K562 (cell line): ENCODE measurements at regions not wholly inside any gene's neighbourhood (a gene's known extent, or its start where the extent isn't known, plus 50 kb on each side); places are given as distances from the start of the nearest gene placed in this dataset.

Source experiments
- ARID1B ChIP-seq: fragments of 450-650 bp; IDR thresholded peaks from 2 replicates; pipeline ENCODE4 v1.6.1; 2016; ENCODE audit warnings: antibody characterized with exemption, mild to moderate bottlenecking, inconsistent platforms
- GMEB1 ChIP-seq: fragments of 250-450 bp; sonication (Bioruptor Pico); IDR thresholded peaks from 2 replicates; pipeline ENCODE4 v1.4.0; 2020; ENCODE audit warnings: mild to moderate bottlenecking
- HBP1 ChIP-seq: fragments of 450-650 bp; formaldehyde crosslinking; IDR thresholded peaks from 2 replicates; pipeline ENCODE4 v1.4.0; 2022; ENCODE audit warnings: missing genetic modification characterization
- HMG20A ChIP-seq: fragments of 450-650 bp; formaldehyde crosslinking; conservative IDR thresholded peaks from 2 replicates; pipeline ENCODE4 v1.4.0; 2020; ENCODE audit warnings: mild to moderate bottlenecking, mixed read lengths
- IRF2 ChIP-seq: sonication (generic); formaldehyde crosslinking; IDR thresholded peaks from 2 replicates; pipeline ENCODE4 v1.8.1; 2022; ENCODE audit warnings: mild to moderate bottlenecking, missing genetic modification reagents
- KDM2B ChIP-seq: fragments of 250-450 bp; sonication (Bioruptor Pico); IDR thresholded peaks from 2 replicates; pipeline ENCODE4 v1.8.0; 2021; ENCODE audit warnings: mild to moderate bottlenecking, moderate library complexity
- MBD2 ChIP-seq: sonication (generic); IDR thresholded peaks from 2 replicates; pipeline ENCODE4 v1.6.1; 2016; ENCODE audit warnings: low read depth, borderline replicate concordance
- MYBL2 ChIP-seq, 2 experiments: fragments of 450-650 bp in 1 of 2; sonication (generic) in 1 of 2; formaldehyde crosslinking in 1 of 2; IDR thresholded peaks; 2 replicates each; pipeline versions ENCODE4 v1.6.1 to v1.8.1; 2017 to 2022; ENCODE audit warnings: borderline replicate concordance in 1 of 2, inconsistent platforms in 1 of 2, low read depth in 1 of 2, mild to moderate bottlenecking in 1 of 2, missing genetic modification reagents in 1 of 2, moderate library complexity in 1 of 2
- NR4A1 ChIP-seq, 2 experiments: fragments of 250-450 bp in 1 of 2; fragments of 450-650 bp in 1 of 2; sonication (Bioruptor Pico) in 1 of 2; IDR thresholded peaks; 2 replicates each; pipeline versions ENCODE4 v1.4.0 to v1.6.1; 2016 to 2020; ENCODE audit warnings: mild to moderate bottlenecking in 2 of 2, missing compliant biosample characterization in 1 of 2, missing genetic modification characterization in 1 of 2, moderate library complexity in 1 of 2
- NUFIP1 ChIP-seq: fragments of 450-650 bp; IDR thresholded peaks from 2 replicates; pipeline ENCODE4 v1.6.1; 2018; ENCODE audit not compliant: partially characterized antibody
- PATZ1 ChIP-seq: fragments of 250-450 bp; sonication (Bioruptor Pico); IDR thresholded peaks from 2 replicates; pipeline ENCODE4 v1.5.0; 2020; ENCODE audit warnings: mild to moderate bottlenecking, borderline replicate concordance
- SMAD3 ChIP-seq: fragments of 450-650 bp; formaldehyde crosslinking; conservative IDR thresholded peaks from 2 replicates; pipeline ENCODE4 v1.4.0; 2020; ENCODE audit warnings: mild to moderate bottlenecking
- THAP12 ChIP-seq: fragments of 250-450 bp; sonication (Bioruptor Pico); IDR thresholded peaks from 2 replicates; pipeline ENCODE4 v1.9.0; 2021; ENCODE audit warnings: mild to moderate bottlenecking, inconsistent platforms
- TRIM25 ChIP-seq: fragments of 450-650 bp; IDR thresholded peaks from 2 replicates; pipeline ENCODE4 v1.7.0; 2016; ENCODE audit warnings: borderline replicate concordance
- ZNF449 ChIP-seq: fragments of 250-450 bp; sonication (Bioruptor Pico); IDR thresholded peaks from 2 replicates; pipeline ENCODE4 v1.8.0; 2022; ENCODE audit warnings: moderate library complexity, mild to moderate bottlenecking, inconsistent platforms

GRCh38 chr10:78457804-78458482 lies 424.3 kb downstream of the RPS24 start (continued):
- TF ChIP-seq TRIM25: no peak
- no peak for TF ChIP-seq MBD2
- TF ChIP-seq THAP12 (CRISPR knock-in tag): no peak
- no peak for TF ChIP-seq SMAD3 (CRISPR knock-in tag)
- TF ChIP-seq ZNF449 (CRISPR knock-in tag): no peak
- TF ChIP-seq NR4A1 (CRISPR knock-in tag; IDR thresholded peaks at IDR 0.05): no peak
- TF ChIP-seq NR4A1 (tag; IDR thresholded peaks at IDR 0.05): no peak
- no peak for TF ChIP-seq IRF2
- TF ChIP-seq NUFIP1: no peak
- TF ChIP-seq GMEB1 (CRISPR knock-in tag): no peak
- no peak for TF ChIP-seq MYBL2 (IDR thresholded peaks at IDR 0.05; ENCODE audit: low read depth)
- no peak for TF ChIP-seq MYBL2 (CRISPR knock-in tag; IDR thresholded peaks at IDR 0.05; ENCODE audit: borderline replicate concordance)
- no peak for TF ChIP-seq PATZ1 (CRISPR knock-in tag)
- no peak for TF ChIP-seq KDM2B (CRISPR knock-in tag)
- peak; percentile 22; the same call in 1 of the 2 replicates for TF ChIP-seq ARID1B
- TF ChIP-seq HMG20A (CRISPR knock-in tag): no peak
- no peak for TF ChIP-seq HBP1 (CRISPR knock-in tag)
